ENCODE measurements at regions not wholly inside any gene's neighbourhood (a gene's known extent, or its start where the extent isn't known, plus 50 kb on each side); places are given as distances from the start of the nearest gene placed in this dataset.
"Not testable (repeated sequence)": the region's sequence is repeated elsewhere in the genome, so short reads cannot be mapped to it uniquely, and the experiment has no call there.

- H3K9me3 Mint-ChIP-seq (ENCODE audit: unreplicated experiment); BruUV-seq (replicated peaks); H3K4me3 Mint-ChIP-seq (ENCODE audit: unreplicated experiment); H3K27ac Mint-ChIP-seq (ENCODE audit: low read depth, unreplicated experiment); H3K36me3 Mint-ChIP-seq (ENCODE audit: insufficient read depth, unreplicated experiment); CTCF ChIA-PET; H3K27me3 Mint-ChIP-seq (ENCODE audit: insufficient read depth, unreplicated experiment); DNase-seq (ENCODE audit: unreplicated experiment); H3K4me1 Mint-ChIP-seq (ENCODE audit: insufficient read depth, unreplicated experiment); intact Hi-C loops (cut with micrococcal nuclease); POLR2A ChIA-PET: not testable (repeated sequence)
Observed at GRCh38 chr9:66794769-66795168, 105.8 kb upstream of the ZNF658 start.

GRCh38 chr9:66795723-66796503 is 104.6 kb upstream of the ZNF658 start:
- not testable (repeated sequence) for H3K27me3 Mint-ChIP-seq (ENCODE audit: insufficient read depth, unreplicated experiment); DNase-seq (ENCODE audit: unreplicated experiment); H3K27ac Mint-ChIP-seq (ENCODE audit: low read depth, unreplicated experiment)

GRCh38 chr9:66797905-66798616 is 102.5 kb upstream of the ZNF658 start:
- H3K4me3 Mint-ChIP-seq (ENCODE audit: unreplicated experiment); H3K36me3 Mint-ChIP-seq (ENCODE audit: insufficient read depth, unreplicated experiment); H3K4me1 Mint-ChIP-seq (ENCODE audit: insufficient read depth, unreplicated experiment); intact Hi-C loops (cut with micrococcal nuclease); H3K9me3 Mint-ChIP-seq (ENCODE audit: unreplicated experiment); BruUV-seq (replicated peaks); DNase-seq (ENCODE audit: unreplicated experiment); POLR2A ChIA-PET; H3K27ac Mint-ChIP-seq (ENCODE audit: low read depth, unreplicated experiment); CTCF ChIA-PET; H3K27me3 Mint-ChIP-seq (ENCODE audit: insufficient read depth, unreplicated experiment): not testable (repeated sequence)

More at GRCh38 chr9:66795723-66796503, 104.6 kb upstream of the ZNF658 start:
- intact Hi-C loops (cut with micrococcal nuclease); CTCF ChIA-PET; POLR2A ChIA-PET; H3K36me3 Mint-ChIP-seq (ENCODE audit: insufficient read depth, unreplicated experiment); H3K4me1 Mint-ChIP-seq (ENCODE audit: insufficient read depth, unreplicated experiment); H3K4me3 Mint-ChIP-seq (ENCODE audit: unreplicated experiment); H3K9me3 Mint-ChIP-seq (ENCODE audit: unreplicated experiment); BruUV-seq (replicated peaks): not testable (repeated sequence)

GRCh38 chr9:66803619-66804018 is 96.9 kb upstream of the ZNF658 start:
- H3K4me1 Mint-ChIP-seq (ENCODE audit: insufficient read depth, unreplicated experiment); H3K27ac Mint-ChIP-seq (ENCODE audit: low read depth, unreplicated experiment); H3K27me3 Mint-ChIP-seq (ENCODE audit: insufficient read depth, unreplicated experiment); POLR2A ChIA-PET; H3K4me3 Mint-ChIP-seq (ENCODE audit: unreplicated experiment); intact Hi-C loops (cut with micrococcal nuclease); H3K36me3 Mint-ChIP-seq (ENCODE audit: insufficient read depth, unreplicated experiment); BruUV-seq (replicated peaks); DNase-seq (ENCODE audit: unreplicated experiment); H3K9me3 Mint-ChIP-seq (ENCODE audit: unreplicated experiment); CTCF ChIA-PET: not testable (repeated sequence)

- H3K9me3 Mint-ChIP-seq (ENCODE audit: unreplicated experiment); H3K4me1 Mint-ChIP-seq (ENCODE audit: insufficient read depth, unreplicated experiment); BruUV-seq (replicated peaks); H3K4me3 Mint-ChIP-seq (ENCODE audit: unreplicated experiment); DNase-seq (ENCODE audit: unreplicated experiment); CTCF ChIA-PET; POLR2A ChIA-PET; intact Hi-C loops (cut with micrococcal nuclease); H3K27me3 Mint-ChIP-seq (ENCODE audit: insufficient read depth, unreplicated experiment); H3K27ac Mint-ChIP-seq (ENCODE audit: low read depth, unreplicated experiment); H3K36me3 Mint-ChIP-seq (ENCODE audit: insufficient read depth, unreplicated experiment): not testable (repeated sequence)
Observed at GRCh38 chr9:66810247-66810646, 90.3 kb upstream of the ZNF658 start.

- CTCF ChIA-PET; POLR2A ChIA-PET; H3K27ac Mint-ChIP-seq (ENCODE audit: low read depth, unreplicated experiment); DNase-seq (ENCODE audit: unreplicated experiment); H3K4me3 Mint-ChIP-seq (ENCODE audit: unreplicated experiment); BruUV-seq (replicated peaks); H3K9me3 Mint-ChIP-seq (ENCODE audit: unreplicated experiment); H3K27me3 Mint-ChIP-seq (ENCODE audit: insufficient read depth, unreplicated experiment); H3K4me1 Mint-ChIP-seq (ENCODE audit: insufficient read depth, unreplicated experiment); H3K36me3 Mint-ChIP-seq (ENCODE audit: insufficient read depth, unreplicated experiment); intact Hi-C loops (cut with micrococcal nuclease): not testable (repeated sequence)
Observed at GRCh38 chr9:66812367-66812766, 88.2 kb upstream of the ZNF658 start.

GRCh38 chr9:66812967-66813366 is 87.6 kb upstream of the ZNF658 start:
- H3K4me3 Mint-ChIP-seq (ENCODE audit: unreplicated experiment); H3K27me3 Mint-ChIP-seq (ENCODE audit: insufficient read depth, unreplicated experiment); intact Hi-C loops (cut with micrococcal nuclease); H3K27ac Mint-ChIP-seq (ENCODE audit: low read depth, unreplicated experiment); POLR2A ChIA-PET; H3K9me3 Mint-ChIP-seq (ENCODE audit: unreplicated experiment); H3K4me1 Mint-ChIP-seq (ENCODE audit: insufficient read depth, unreplicated experiment); CTCF ChIA-PET; H3K36me3 Mint-ChIP-seq (ENCODE audit: insufficient read depth, unreplicated experiment); DNase-seq (ENCODE audit: unreplicated experiment); BruUV-seq (replicated peaks): not testable (repeated sequence)

GRCh38 chr9:66814038-66814437 is 86.5 kb upstream of the ZNF658 start:
- H3K36me3 Mint-ChIP-seq (ENCODE audit: insufficient read depth, unreplicated experiment); H3K9me3 Mint-ChIP-seq (ENCODE audit: unreplicated experiment); POLR2A ChIA-PET; H3K4me3 Mint-ChIP-seq (ENCODE audit: unreplicated experiment); H3K27ac Mint-ChIP-seq (ENCODE audit: low read depth, unreplicated experiment); BruUV-seq (replicated peaks); H3K27me3 Mint-ChIP-seq (ENCODE audit: insufficient read depth, unreplicated experiment); DNase-seq (ENCODE audit: unreplicated experiment); H3K4me1 Mint-ChIP-seq (ENCODE audit: insufficient read depth, unreplicated experiment); CTCF ChIA-PET; intact Hi-C loops (cut with micrococcal nuclease): not testable (repeated sequence)

- BruUV-seq (replicated peaks); H3K27ac Mint-ChIP-seq (ENCODE audit: low read depth, unreplicated experiment); H3K4me1 Mint-ChIP-seq (ENCODE audit: insufficient read depth, unreplicated experiment); H3K27me3 Mint-ChIP-seq (ENCODE audit: insufficient read depth, unreplicated experiment); POLR2A ChIA-PET; H3K36me3 Mint-ChIP-seq (ENCODE audit: insufficient read depth, unreplicated experiment); H3K4me3 Mint-ChIP-seq (ENCODE audit: unreplicated experiment); H3K9me3 Mint-ChIP-seq (ENCODE audit: unreplicated experiment); intact Hi-C loops (cut with micrococcal nuclease); CTCF ChIA-PET: not testable (repeated sequence)
- peak; percentile 24 for DNase-seq (ENCODE audit: unreplicated experiment)
Observed at GRCh38 chr9:66819510-66819909, 81.0 kb upstream of the ZNF658 start.
